DOHH2 (cell line): ENCODE measurements at regions not wholly inside any gene's neighbourhood (a gene's known extent, or its start where the extent isn't known, plus 50 kb on each side); places are given as distances from the start of the nearest gene placed in this dataset.

Experiments used
- CTCF ChIP-seq: fragments of 200-600 bp; sonication (generic); IDR thresholded peaks from one replicate; pipeline ENCODE4 v1.5.1; 2014; ENCODE audit warnings: antibody characterized with exemption, mild to moderate bottlenecking, low read depth, low read length; ENCODE audit not compliant: poor library complexity, severe bottlenecking
- EZH2phosphoT487 ChIP-seq: fragments of 200-600 bp; sonication (generic); IDR thresholded peaks from 2 replicates; pipeline ENCODE4 v1.6.1; 2017; ENCODE audit warnings: borderline replicate concordance, mild to moderate bottlenecking, antibody characterized with exemption, low read length, moderate library complexity, mixed read lengths

GRCh38 chr1:96545935-96546656 lies 175.5 kb upstream of the PTBP2 start:
- no peak for TF ChIP-seq CTCF
- TF ChIP-seq EZH2phosphoT487, result no peak
